Mesenchymal stem cell (in vitro differentiated cells and primary cell): ENCODE measurements at regions not wholly inside any gene's neighbourhood (a gene's known extent, or its start where the extent isn't known, plus 50 kb on each side); places are given as distances from the start of the nearest gene placed in this dataset.

Experiments
- DNase-seq: peaks from one replicate; pipeline ENCODE4 v3.0.0-alpha.2; 2013
- H2AFZ ChIP-seq: one replicate; pipeline ENCODE4 v1.6.1; 2013; ENCODE audit warnings: low read depth, mild to moderate bottlenecking, control low read depth, inconsistent platforms, low read length, moderate library complexity
- H2AK5ac ChIP-seq: 2 replicates; pipeline ENCODE4 v1.6.1; 2013; ENCODE audit warnings: low read length, moderate library complexity, mild to moderate bottlenecking, inconsistent platforms; ENCODE audit not compliant: severe bottlenecking
- H2BK120ac ChIP-seq: one replicate; pipeline ENCODE4 v1.6.1; 2013; ENCODE audit warnings: low read depth, mild to moderate bottlenecking, inconsistent platforms, low read length, moderate library complexity
- H2BK12ac ChIP-seq, 2 experiments: one replicate each; pipeline ENCODE4 v1.6.1; 2013; ENCODE audit warnings: inconsistent platforms in 2 of 2, low read length in 2 of 2, mild to moderate bottlenecking in 2 of 2, moderate library complexity in 2 of 2, control low read depth in 1 of 2
- H2BK15ac ChIP-seq: one replicate; pipeline ENCODE4 v1.6.1; 2013; ENCODE audit warnings: mild to moderate bottlenecking, low read depth, inconsistent platforms; ENCODE audit not compliant: poor library complexity, severe bottlenecking
- H2BK5ac ChIP-seq: 2 replicates; pipeline ENCODE4 v1.6.1; 2013; ENCODE audit warnings: low read depth, mild to moderate bottlenecking, low read length, control low read depth, inconsistent platforms; ENCODE audit not compliant: poor library complexity, severe bottlenecking
- H3K14ac ChIP-seq, 2 experiments: one replicate each; pipeline ENCODE4 v1.6.1; 2013; ENCODE audit warnings: inconsistent platforms in 2 of 2, low read length in 2 of 2, control low read depth in 1 of 2, mild to moderate bottlenecking in 1 of 2, moderate library complexity in 1 of 2
- H3K18ac ChIP-seq, 2 experiments: one replicate each; pipeline ENCODE4 v1.6.1; 2013; ENCODE audit warnings: inconsistent platforms in 2 of 2, low read length in 2 of 2, control low read depth in 1 of 2, low read depth in 1 of 2, mild to moderate bottlenecking in 1 of 2
- H3K23ac ChIP-seq, 2 experiments: one replicate each; pipeline ENCODE4 v1.6.1; 2013; ENCODE audit warnings: inconsistent platforms in 2 of 2, low read length in 2 of 2, mild to moderate bottlenecking in 2 of 2, moderate library complexity in 2 of 2, control low read depth in 1 of 2
- H3K27ac ChIP-seq: 2 replicates; pipeline ENCODE4 v1.5.1; 2013; ENCODE audit warnings: mild to moderate bottlenecking, moderate library complexity, low read length, control low read depth, inconsistent platforms; ENCODE audit not compliant: poor library complexity, severe bottlenecking
- H3K27me3 ChIP-seq, 2 experiments: 2 replicates each; pipeline versions ENCODE4 v1.6.1 to v1.7.0; 2013; ENCODE audit warnings: low read length in 2 of 2, mild to moderate bottlenecking in 2 of 2, moderate library complexity in 2 of 2, control low read depth in 1 of 2, inconsistent platforms in 1 of 2; ENCODE audit not compliant: control insufficient read depth in 1 of 2, insufficient read depth in 1 of 2
- H3K36me3 ChIP-seq, 2 experiments: 2 replicates each; pipeline versions ENCODE4 v1.6.1 to v1.7.0; 2013; ENCODE audit warnings: low read length in 2 of 2, control low read depth in 1 of 2, inconsistent platforms in 1 of 2, low read depth in 1 of 2, mild to moderate bottlenecking in 1 of 2; ENCODE audit not compliant: insufficient read depth in 2 of 2, control insufficient read depth in 1 of 2
- H3K4ac ChIP-seq, 2 experiments: one replicate each; pipeline ENCODE4 v1.6.1; 2013; ENCODE audit warnings: inconsistent platforms in 2 of 2, low read length in 2 of 2, mild to moderate bottlenecking in 2 of 2, moderate library complexity in 2 of 2, control low read depth in 1 of 2, low read depth in 1 of 2
- H3K4me1 ChIP-seq: 2 replicates; pipeline ENCODE4 v1.6.1; 2013; ENCODE audit warnings: low read depth, low read length, control low read depth; ENCODE audit not compliant: control insufficient read depth, insufficient read depth
- H3K4me2 ChIP-seq: 2 replicates; pipeline ENCODE4 v1.6.1; 2013; ENCODE audit warnings: low read length, mild to moderate bottlenecking, inconsistent platforms; ENCODE audit not compliant: poor library complexity, severe bottlenecking
- H3K4me3 ChIP-seq, 2 experiments: 2 replicates each; pipeline versions ENCODE4 v1.5.1 to v1.7.0; 2013; ENCODE audit warnings: low read length in 2 of 2, mild to moderate bottlenecking in 2 of 2, control low read depth in 1 of 2, low read depth in 1 of 2; ENCODE audit not compliant: insufficient read depth in 1 of 2
- H3K79me1 ChIP-seq: replicated peaks from 2 replicates; pipeline ENCODE4 v1.6.1; 2013; ENCODE audit warnings: mild to moderate bottlenecking, control low read depth, low read length, inconsistent platforms; ENCODE audit not compliant: poor library complexity, severe bottlenecking
- H3K9ac ChIP-seq: 2 replicates; pipeline ENCODE4 v1.7.0; 2013; ENCODE audit warnings: mild to moderate bottlenecking, low read length, moderate library complexity
- H3K9me3 ChIP-seq: 2 replicates; pipeline ENCODE4 v1.7.0; 2013; ENCODE audit warnings: mild to moderate bottlenecking, low read length; ENCODE audit not compliant: control insufficient read depth
- H4K8ac ChIP-seq: one replicate; pipeline ENCODE4 v1.6.1; 2013; ENCODE audit warnings: inconsistent platforms, mild to moderate bottlenecking, low read length, moderate library complexity
- H4K91ac ChIP-seq: one replicate; pipeline ENCODE4 v1.6.1; 2013; ENCODE audit warnings: mild to moderate bottlenecking, low read length, inconsistent platforms
- WGBS: methylation state at CpG from one replicate; pipeline ENCODE4 v1.1.7; 2013; ENCODE audit warnings: mixed read lengths; 5-methylcytosine and 5-hydroxymethylcytosine counted together

- H3K9ac ChIP-seq = no peak overlapping the region
- no peak overlapping the region for H2AFZ ChIP-seq
- H3K27ac ChIP-seq = no peak overlapping the region
- DNase-seq = no peak
- H3K36me3 ChIP-seq = no peaks in the 10 kb centered on the region
- H3K4ac ChIP-seq = no peak overlapping the region
- H2AK5ac ChIP-seq = no peak overlapping the region
- H3K4me2 ChIP-seq = no peak overlapping the region
- no peaks in the 10 kb centered on the region for H3K9me3 ChIP-seq
- H3K27me3 ChIP-seq = no peaks in the 10 kb centered on the region
- H4K8ac ChIP-seq = no peak overlapping the region
- H3K14ac ChIP-seq = no peak overlapping the region
- H3K4me1 ChIP-seq = no peaks in the 10 kb centered on the region
- H4K91ac ChIP-seq = no peak overlapping the region
- no peak overlapping the region for H3K18ac ChIP-seq
- H2BK12ac ChIP-seq = no peak overlapping the region
- no peak overlapping the region for H3K23ac ChIP-seq
- no peaks in the 10 kb centered on the region for H3K79me1 ChIP-seq
- no peak overlapping the region for H2BK120ac ChIP-seq
- no peak overlapping the region for H3K4me3 ChIP-seq
- WGBS = no CpG with 5 or more reads among the region's 2 CpGs
- H2BK15ac ChIP-seq = no peak overlapping the region
- no peak overlapping the region for H2BK5ac ChIP-seq
These were observed 181.2 kb upstream of the DMAC1 start for GRCh38 chr9:7980691-7981289.

- H2BK15ac ChIP-seq = no peak overlapping the region
- H3K27me3 ChIP-seq = no peaks in the 10 kb centered on the region
- 33% methylated on average over 1 of the region's 2 CpGs for WGBS
- H3K23ac ChIP-seq = no peak overlapping the region
- H3K79me1 ChIP-seq = no peaks in the 10 kb centered on the region
- no peak overlapping the region for H2AFZ ChIP-seq
- no peak for DNase-seq
- H3K27ac ChIP-seq = no peak overlapping the region
- H4K8ac ChIP-seq = no peak overlapping the region
- no peak overlapping the region for H3K18ac ChIP-seq
- no peaks in the 10 kb centered on the region for H3K36me3 ChIP-seq
- no peak overlapping the region for H3K9ac ChIP-seq
- no peak overlapping the region for H3K4me2 ChIP-seq
- H2BK5ac ChIP-seq = no peak overlapping the region
- H3K4ac ChIP-seq = no peak overlapping the region
- no peak overlapping the region for H2AK5ac ChIP-seq
- H2BK12ac ChIP-seq = no peak overlapping the region
- H3K9me3 ChIP-seq = no peaks in the 10 kb centered on the region
- no peak overlapping the region for H3K14ac ChIP-seq
- H3K4me1 ChIP-seq = no peaks in the 10 kb centered on the region
- H2BK120ac ChIP-seq = no peak overlapping the region
- no peak overlapping the region for H3K4me3 ChIP-seq
- no peak overlapping the region for H4K91ac ChIP-seq
These were observed 180.5 kb upstream of the DMAC1 start for GRCh38 chr9:7980041-7980440.

GRCh38 chr9:7979611-7980010 lies 180.0 kb upstream of the DMAC1 start:
- H4K8ac ChIP-seq = no peak overlapping the region
- no peak overlapping the region for H2AFZ ChIP-seq
- H2BK120ac ChIP-seq = no peak overlapping the region
- 87% methylated on average over 4 of the region's 5 CpGs for WGBS
- no peaks in the 10 kb centered on the region for H3K79me1 ChIP-seq
- no peak overlapping the region for H3K4me3 ChIP-seq
- no peak overlapping the region for H3K9ac ChIP-seq
- H2BK15ac ChIP-seq = no peak overlapping the region
- no peaks in the 10 kb centered on the region for H3K27me3 ChIP-seq
- no peak for DNase-seq
- H3K27ac ChIP-seq = no peak overlapping the region
- no peaks in the 10 kb centered on the region for H3K9me3 ChIP-seq
- H4K91ac ChIP-seq = no peak overlapping the region
- no peaks in the 10 kb centered on the region for H3K36me3 ChIP-seq
- H3K4me2 ChIP-seq = no peak overlapping the region
- no peak overlapping the region for H3K18ac ChIP-seq
- H2AK5ac ChIP-seq = no peak overlapping the region
- H2BK5ac ChIP-seq = no peak overlapping the region
- H3K23ac ChIP-seq = no peak overlapping the region
- no peak overlapping the region for H3K4ac ChIP-seq
- H3K4me1 ChIP-seq = no peaks in the 10 kb centered on the region
- no peak overlapping the region for H3K14ac ChIP-seq
- no peak overlapping the region for H2BK12ac ChIP-seq

GRCh38 chr9:7977586-7977985 lies 178.0 kb upstream of the DMAC1 start:
- H3K18ac ChIP-seq = no peak overlapping the region
- H3K4me2 ChIP-seq = no peak overlapping the region
- H2BK15ac ChIP-seq = no peak overlapping the region
- 86% methylated on average over 2 of the region's 5 CpGs for WGBS
- no peaks in the 10 kb centered on the region for H3K27me3 ChIP-seq
- no peak overlapping the region for H2AK5ac ChIP-seq
- no peak overlapping the region for H2AFZ ChIP-seq
- no peak overlapping the region for H3K14ac ChIP-seq
- H3K27ac ChIP-seq = no peak overlapping the region
- no peaks in the 10 kb centered on the region for H3K4me1 ChIP-seq
- no peak overlapping the region for H4K8ac ChIP-seq
- H3K23ac ChIP-seq = no peak overlapping the region
- H4K91ac ChIP-seq = no peak overlapping the region
- no peak overlapping the region for H3K9ac ChIP-seq
- no peaks in the 10 kb centered on the region for H3K36me3 ChIP-seq
- H3K4ac ChIP-seq = no peak overlapping the region
- no peak overlapping the region for H2BK5ac ChIP-seq
- no peak overlapping the region for H3K4me3 ChIP-seq
- H2BK120ac ChIP-seq = no peak overlapping the region
- no peak for DNase-seq
- no peaks in the 10 kb centered on the region for H3K79me1 ChIP-seq
- H3K9me3 ChIP-seq = no peaks in the 10 kb centered on the region
- H2BK12ac ChIP-seq = no peak overlapping the region
